NCI-H2081 (cell line): ENCODE measurements at regions not wholly inside any gene's neighbourhood (a gene's known extent, or its start where the extent isn't known, plus 50 kb on each side); places are given as distances from the start of the nearest gene placed in this dataset.
A peak's percentile ranks its signal among the peaks of the same experiment; 100 is the strongest.
"Not testable (repeated sequence)": the region's sequence is repeated elsewhere in the genome, so short reads cannot be mapped to it uniquely, and the experiment has no call there.

Experiments used
- DNase-seq, 2 experiments: peaks; one replicate each; lab custom pipeline; 2025; lab: John Stamatoyannopoulos, UW

DNA sequence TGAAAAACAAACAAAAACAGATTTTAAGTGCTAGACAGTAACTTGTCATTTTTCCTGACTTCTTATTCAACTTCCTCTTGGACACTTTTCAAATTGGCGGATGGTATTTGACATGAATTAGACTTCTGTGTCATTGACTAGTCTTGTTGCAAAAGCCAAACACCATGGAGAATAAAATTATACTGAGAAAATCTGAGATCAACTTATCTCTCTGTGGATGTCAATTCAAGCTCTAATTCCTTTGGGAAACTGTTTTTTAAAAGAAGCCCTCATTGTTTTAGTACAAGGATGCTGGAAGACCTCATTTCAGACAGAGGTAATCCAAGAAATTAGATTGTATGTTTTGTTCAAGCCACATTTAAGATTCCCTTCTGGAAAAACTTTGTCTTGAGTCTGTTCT lies 831.0 kb downstream of the SEMA5A start:
- DNase-seq: no peak

DNA sequence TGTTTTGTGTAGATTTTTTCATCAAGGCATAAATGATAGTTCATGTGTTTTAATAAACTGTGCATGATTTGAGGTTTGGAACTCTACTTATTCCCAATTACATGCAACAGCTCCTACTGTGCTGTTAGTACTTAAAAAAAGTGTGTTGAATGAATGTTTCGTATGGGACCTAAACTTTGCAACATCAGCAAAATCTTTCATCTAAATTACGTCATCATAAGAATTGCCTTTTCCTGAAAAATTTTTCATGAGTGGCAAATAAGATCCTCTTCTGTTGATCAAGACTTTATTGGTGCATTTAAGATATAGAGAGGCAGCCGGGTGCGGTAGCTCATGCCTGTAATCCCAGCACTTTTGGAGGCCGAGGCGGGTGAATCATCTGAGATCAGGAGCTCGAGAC lies 826.1 kb downstream of the SEMA5A start:
- no peak for DNase-seq

DNA sequence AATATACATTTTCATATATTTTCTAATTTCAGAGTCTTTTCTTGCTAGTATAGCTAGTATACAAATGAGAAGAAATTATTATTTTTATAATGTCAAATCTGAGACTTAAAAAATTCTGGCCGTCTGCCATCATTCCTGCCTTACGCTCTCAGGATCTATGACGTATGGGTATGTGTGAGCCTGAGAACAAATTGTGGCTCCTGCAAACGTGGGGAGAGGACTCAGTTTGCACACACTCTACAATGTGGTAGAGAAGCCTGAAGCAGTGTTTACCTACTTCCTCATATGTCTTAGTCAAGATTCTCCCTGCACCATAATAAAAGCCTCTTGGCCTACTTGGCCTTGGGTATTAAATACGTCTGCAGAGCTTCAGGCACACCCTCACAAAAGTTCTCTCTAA lies 825.4 kb downstream of the SEMA5A start:
- DNase-seq: no peak

DNA sequence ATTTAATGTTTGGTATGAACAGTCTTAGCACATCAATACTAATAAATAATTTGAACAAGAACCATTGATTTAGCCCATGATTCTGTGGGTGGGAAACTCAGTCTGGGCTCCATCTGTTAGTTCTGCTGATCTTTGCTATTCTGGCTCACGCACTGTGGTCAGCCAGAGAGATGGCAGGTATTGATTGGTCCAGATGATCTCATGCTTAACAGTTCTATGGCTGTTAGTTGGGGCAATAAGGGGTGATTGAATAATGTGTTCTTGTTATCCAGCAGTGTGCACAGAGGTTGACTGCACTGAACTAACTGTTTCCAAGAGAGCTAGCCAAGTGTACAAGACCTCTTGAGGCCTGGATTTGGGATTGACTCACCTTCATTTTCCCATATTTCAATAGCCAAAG lies 824.3 kb downstream of the SEMA5A start:
- DNase-seq: no peak

DNA sequence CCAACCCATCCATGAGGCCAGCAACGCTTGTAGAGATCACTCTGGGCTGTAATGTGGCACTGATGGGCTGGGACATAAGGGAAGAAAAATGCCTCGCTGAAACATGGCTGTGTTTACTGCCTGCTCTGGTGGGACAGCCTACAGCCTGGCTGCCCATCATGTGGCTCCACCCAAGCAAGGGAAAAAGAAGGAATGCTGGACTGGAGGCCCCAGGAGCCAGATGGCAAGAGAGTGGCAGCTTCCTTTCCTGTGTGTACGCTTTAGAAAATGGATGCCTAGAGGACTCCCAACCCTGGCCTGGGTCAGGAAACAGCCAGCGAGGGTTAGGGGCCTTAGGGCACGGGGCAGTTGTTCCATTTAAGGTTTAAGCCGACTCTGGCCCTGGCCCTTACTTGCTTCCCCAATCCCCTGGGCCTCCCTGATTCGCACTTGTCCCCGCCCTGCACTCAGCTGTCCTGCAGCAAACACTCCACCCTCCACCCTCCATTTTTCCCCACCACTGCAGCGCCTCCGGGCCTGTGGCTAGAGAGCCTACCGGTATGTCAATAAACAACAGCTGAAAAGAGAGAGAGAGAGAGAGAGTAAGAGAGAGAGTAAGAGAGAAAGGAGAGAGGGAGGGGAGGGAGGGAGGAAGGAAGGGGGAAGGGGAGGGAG lies 819.4 kb downstream of the SEMA5A start:
- DNase-seq: no peak

DNA sequence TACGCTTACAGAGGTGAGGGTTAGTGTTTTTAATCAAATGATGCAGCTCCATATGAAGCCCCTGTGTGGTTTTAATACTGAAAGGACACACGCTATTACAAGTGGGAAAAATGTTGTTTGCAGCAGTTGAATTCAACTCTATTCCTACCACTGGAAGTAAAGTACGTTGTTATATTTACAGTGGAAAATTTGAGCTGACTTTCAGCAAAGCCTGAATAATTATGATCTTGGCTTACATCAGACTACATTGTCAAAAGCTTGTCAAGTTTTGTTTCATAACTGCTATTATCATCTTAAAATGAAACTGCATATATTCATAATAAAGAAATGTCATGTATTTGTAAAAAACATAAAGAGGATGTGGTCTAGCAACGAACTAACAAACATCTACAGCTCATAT lies 818.5 kb downstream of the SEMA5A start:
- DNase-seq: no peak

DNA sequence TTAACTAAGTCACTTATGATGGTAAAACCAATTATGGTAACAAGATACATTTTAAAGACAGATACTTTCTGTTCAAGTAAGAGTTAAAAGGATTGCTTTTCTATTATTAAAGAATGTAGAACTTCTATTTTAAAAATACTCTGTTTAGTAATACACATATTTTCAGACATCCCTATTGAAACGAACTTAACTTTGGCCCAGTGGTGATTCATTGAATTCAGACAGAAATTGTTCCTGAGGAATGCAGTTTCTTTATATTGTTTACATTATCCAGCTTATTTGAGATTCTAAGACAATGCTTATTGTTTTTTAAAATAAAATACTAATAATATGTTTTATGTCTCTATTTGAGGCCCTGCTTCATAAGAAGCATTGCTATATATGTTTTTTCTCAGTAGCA lies 816.4 kb downstream of the SEMA5A start:
- no peak for DNase-seq

DNA sequence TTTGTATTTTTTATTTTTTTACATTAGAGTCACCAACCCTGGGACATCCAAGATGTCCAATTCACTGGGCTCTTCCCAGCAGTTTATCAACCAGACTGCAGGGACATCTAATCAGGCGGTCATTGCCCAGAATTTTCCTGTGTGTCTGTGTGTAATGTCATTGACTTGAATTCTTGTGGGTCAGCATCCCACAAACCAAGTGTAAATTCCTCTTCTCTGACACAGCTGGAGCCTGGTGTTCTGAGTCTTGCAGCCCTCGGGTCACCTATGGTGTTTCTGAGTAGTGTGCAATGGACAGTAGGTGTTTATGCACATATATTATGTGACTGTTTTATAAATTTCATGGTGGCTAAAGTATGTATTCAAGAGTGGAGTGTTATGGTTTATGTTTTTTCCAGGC lies 815.7 kb downstream of the SEMA5A start:
- DNase-seq: no peak

DNA sequence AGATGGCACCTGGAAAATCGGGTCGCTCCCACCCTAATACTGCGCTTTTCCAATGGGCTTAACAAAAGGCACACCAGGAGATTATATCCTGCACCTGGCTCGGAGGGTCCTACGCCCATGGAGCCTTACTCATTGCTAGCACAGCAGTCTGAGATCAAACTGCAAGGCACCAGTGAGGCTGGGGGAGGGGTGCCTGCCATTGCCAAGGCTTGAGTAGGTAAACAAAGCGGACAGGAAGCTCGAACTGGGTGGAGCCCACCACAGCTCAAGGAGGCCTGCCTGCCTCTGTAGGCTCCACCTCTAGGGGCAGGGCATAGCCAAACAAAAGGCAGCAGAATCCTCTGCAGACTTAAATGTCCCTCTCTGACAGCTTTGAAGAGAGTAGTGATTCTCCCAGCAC lies 814.8 kb downstream of the SEMA5A start:
- not testable (repeated sequence) for DNase-seq

DNA sequence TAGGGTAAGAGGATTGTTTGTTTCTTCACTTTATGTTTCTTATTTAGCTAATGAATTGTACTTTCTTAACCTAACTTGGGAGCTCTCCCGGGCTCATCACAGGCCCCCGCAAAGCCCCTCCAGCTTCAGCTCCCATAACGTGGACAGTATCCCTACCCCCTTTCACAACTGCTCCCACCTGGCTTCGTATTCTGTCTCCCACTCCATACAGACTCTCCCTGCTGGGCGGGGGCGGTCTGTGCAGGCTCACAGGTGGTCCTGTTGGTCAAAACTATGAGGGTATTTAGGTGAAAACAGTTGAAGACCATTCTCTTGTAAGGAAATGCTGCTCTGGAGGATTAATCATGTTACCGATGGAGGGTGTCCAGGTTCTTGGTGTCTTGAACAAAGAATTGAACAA lies 805.3 kb downstream of the SEMA5A start:
- no peak for DNase-seq

DNA sequence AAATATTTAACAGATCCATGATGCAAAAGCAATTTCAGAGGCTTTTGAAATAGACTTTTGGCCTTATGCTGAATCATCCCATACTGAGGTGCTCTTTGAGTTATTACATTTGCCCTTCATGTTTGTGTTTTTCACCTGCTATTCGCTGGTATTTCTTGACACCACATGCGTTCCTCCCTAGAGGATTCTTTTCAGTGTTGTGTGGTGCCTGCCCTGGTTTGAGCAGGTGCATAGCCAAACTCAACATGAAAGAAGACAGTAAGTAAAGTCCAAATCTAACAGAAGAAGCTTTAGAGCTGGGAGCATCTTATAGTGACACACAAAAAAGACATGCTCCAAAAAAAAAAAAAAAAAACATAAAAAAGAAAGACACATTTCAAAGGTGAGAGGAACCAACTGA lies 796.3 kb downstream of the SEMA5A start:
- DNase-seq: no peak

DNA sequence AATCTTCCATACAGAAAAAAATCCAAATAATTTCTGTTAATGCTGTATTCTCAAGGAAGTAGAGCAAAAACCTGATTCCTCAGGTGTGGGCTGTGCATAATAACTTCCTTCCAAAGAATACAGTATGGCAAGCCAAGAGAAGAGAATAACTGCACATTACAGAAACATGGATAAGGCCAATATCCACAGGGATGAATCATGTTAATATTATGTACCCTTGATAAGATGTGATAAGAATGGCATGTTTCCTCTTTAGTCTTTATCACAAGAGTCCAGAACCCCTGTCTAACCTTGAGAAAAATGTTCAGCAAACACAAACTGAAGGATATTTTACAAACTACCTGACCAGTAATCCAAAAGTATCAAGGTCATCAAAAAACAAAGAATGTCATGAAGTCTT lies 795.8 kb downstream of the SEMA5A start:
- DNase-seq: no peak

DNA sequence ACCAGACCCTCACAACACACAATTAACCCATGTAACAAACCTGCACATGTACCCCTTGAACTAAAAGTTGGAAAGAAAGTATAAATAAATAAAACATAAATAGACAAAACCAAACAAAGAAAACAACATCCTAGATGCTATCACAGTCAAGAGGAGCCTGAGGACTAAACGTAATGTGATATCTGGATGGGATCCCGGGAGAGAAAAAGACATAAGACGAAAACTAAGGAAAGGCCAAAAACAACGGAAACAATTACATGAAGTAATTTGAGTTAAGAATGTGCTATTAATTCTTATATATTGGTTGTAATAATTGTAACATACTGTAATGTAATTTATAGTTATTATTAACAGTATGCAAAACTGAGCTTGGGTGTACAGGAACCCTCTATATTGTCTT lies 793.9 kb downstream of the SEMA5A start:
- DNase-seq: no peak

DNA sequence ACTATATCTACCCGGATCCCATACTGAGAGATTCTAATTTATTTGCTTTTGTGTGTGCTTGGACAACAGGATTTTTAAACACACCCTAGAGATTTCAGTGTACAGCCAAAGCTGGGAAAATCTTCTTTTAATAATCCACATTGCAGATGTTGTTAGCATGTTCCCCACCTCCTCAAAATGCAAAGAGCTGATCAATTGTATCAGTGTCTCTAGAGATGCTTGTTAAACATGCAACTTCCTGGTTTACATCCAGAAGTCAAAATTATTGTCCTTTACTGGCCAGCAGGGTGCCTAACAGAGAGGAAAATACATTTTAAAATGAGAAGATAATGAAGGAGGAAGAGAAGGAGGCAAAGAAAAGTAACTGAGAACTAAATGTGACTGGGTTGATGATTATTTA lies 793.3 kb downstream of the SEMA5A start:
- DNase-seq: no peak

DNA sequence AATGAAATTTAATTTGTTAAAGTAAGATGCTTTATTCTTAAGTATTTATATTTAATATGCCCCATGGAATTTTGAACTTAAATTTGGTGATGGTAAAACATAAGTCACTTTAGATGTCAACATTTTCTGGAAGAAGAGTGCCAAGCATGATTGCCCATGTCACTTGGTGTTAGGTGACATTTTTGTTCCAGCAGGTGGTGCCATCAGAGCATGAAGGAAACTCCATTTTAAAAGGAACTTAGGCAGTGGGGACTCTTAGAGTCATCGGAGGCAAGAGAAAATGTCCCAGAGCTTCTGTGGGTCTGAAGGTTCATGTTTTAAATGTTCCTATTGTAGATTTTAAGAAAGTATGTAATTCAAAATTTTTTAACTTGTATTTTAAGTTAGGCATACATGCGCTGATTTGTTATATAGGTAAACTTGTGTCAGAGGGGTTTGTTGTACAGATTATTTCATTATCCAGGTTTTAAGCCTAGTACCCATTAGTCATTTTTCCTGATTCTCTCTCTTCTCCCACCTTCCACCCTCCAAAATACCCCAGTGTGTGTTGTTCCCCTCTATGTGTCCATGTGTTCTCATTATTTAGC lies 789.3 kb downstream of the SEMA5A start:
- peak; percentile 58 to 77 for DNase-seq

DNA sequence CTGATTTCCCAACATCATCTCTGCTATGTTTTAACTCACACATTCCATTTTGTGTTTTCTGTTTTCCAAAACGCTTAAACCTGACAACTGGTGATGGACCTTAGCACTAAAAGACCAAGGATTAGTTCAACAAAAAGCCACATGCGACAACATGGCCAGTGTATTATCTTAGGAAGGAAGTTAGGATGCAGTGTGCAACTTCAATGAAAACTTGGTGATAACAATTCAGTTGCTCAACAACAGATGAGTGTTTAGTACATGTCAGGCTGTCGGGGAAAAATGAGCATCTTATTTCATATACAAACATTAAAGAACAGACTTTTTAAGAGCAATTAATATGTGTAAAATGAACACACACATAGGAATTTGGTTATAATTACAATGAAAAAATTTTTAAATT lies 780.0 kb downstream of the SEMA5A start:
- DNase-seq: no peak

DNA sequence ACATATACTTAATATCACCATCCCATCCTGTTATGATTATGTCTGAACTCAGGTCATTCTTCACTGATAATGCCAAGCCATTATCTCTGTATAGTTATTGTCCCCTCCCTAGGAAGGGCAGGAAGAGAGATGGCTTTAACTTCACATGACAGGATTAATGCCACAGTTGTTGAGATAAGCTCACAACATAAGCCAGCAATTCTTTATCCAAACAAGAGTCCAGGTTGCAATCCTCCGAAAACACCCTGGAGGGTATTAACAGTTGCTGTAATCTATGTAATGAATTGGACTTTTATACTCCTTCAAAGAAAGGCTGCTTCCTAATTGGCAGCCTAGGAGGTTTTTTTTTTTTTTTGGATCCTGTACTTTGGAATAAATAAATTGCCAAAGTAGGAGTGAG lies 779.4 kb downstream of the SEMA5A start:
- peak in 1 of 2 experiments; percentile 30 for DNase-seq

DNA sequence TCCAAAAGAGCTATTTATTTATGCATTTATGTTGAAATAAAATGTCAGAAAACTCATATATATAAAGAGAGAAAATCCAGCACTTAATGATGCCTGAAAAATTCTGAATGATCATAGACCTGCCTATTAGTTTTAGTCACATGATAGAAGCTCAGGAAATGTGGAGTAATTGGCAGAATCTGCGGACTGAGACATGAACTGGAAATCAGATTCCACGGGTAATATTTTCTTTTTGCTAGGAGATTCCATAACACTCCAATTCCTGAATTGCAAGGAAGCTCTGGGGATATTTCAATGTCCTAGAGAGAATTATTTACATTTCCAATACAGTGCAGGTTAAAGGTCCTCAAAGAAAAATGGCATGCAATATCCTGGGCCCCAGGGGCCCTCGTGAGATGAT lies 778.8 kb downstream of the SEMA5A start:
- no peak for DNase-seq

DNA sequence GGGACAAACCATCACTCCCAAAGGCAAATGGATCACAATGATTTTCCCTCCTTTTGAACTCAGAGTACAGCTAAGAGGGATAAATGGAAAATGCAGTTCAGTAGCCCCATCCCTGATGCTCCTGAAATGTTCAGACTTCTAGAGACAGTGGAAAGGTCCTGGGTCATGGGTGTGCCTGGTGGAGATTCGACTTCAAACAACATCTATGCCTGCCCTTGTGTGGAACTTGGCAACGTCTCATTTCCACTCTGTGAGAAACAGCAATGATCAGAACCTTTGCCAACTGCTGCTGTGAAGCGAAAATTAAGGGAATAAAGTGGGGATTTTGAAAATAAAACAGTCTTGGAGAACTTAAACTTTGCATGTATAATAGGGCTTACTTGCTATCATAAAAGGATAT lies 778.1 kb downstream of the SEMA5A start:
- DNase-seq: no peak

DNA sequence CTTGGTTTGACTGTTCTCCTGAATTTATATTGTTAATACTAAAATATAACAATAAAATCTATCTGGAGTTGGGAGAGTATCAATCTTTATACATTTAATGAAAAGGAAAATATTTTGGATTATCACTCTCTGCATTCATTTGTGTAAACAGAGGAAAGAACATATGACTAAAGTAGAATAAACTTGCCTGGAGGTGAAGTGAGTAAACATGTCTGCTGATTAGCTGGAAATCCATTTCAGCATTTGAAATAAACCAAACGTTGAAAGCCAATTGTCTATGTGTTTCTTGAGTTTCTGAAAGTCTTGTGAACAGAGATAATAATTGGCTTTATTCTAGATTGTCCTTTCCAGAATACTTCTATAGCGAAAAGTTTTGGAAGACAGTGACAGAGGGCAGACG lies 776.2 kb downstream of the SEMA5A start:
- no peak for DNase-seq

DNA sequence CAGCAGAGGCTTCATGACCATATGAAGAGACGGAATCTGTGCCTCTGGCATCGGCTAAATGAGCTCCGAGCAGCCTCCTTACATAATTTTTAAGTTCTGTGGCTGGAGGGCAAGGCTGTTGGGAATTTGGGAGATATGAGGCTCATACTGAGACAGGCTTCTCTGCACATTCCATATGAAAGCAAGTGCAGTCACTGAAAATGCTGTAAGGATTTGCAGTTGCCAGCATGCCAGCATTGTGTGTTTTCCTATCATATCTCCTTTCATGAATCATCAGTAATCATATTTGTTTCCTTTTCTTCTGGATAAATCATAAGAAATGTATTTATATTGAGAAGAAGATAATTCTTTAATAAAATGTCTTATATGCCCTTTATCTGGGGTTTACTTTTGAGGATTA lies 775.4 kb downstream of the SEMA5A start:
- no peak for DNase-seq

DNA sequence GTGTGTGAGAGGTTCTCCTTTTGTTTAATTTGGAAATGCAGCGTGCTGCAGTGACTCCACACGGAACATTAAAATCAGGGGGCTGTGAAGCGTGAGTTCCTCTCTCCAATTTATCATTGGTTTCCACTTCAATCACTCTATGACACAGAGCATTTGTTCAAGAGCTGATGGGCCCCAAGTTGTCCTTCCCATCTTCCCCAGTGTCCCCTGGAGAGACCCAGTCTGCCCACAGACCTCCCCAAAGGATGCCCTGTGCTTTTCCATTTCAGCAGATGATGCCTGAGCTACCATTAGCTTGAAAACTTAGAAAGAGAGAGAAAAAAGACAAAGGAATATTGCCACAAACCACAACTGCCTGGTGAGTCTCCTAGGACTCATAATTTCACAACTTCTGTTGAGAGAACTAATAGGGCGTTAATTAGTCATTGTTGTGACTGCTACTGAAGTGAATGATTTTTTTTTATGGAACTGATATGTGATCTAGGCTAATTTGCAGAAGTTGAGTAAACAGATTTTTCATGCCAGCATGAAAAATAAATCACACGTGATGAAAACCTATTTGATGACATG lies 772.7 kb downstream of the SEMA5A start:
- DNase-seq: no peak

DNA sequence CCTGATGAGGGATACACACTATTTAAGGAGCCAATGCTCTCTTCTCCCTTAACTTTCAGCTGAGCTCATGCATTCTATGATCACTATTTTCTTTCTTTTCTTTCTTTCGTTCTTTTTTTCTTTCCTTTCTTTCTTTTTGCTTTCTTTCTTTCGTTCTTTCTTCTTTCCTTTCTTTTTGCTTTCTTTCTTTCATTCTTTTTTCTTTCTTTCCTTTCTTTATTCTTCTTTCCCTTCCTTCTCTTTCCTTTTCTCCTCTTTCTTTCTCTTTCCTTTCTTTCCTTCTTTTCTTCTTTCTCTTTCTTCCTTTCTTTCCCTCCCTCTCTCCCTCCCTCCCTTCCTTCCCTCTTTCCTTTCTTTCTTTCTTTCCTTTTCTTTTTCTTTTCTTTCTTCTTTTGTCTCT lies 761.2 kb downstream of the SEMA5A start:
- DNase-seq: no peak

DNA sequence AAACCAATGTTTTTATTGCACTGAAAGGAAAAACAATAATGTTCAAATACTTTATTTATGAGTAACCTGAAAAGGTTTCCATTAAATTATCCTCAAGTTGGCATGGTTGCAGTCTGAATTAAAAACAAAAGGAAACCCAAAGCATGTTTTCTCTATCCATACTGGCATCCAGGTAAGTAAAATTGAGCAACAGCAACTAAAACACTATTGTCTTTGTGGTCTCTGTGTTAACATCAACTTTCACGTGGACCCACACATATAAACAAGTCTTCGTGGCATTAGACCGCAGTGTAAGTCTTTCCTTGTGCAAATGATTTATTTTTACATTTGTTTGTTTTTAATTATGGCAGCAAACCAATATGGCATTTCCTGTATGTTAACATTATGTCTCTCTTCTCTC lies 757.6 kb downstream of the SEMA5A start:
- no peak for DNase-seq
